DMS79 (cell line): ENCODE measurements at regions not wholly inside any gene's neighbourhood (a gene's known extent, or its start where the extent isn't known, plus 50 kb on each side); places are given as distances from the start of the nearest gene placed in this dataset.

ENCODE experiments used
- DNase-seq: peaks from one replicate; lab custom pipeline; 2025; lab: John Stamatoyannopoulos, UW

GRCh38 chr9:134502266-134502791, 139.3 kb upstream of the COL5A1 start:
- DNase-seq = no peak

GRCh38 chr9:134502809-134503211, 138.8 kb upstream of the COL5A1 start:
- no peak for DNase-seq

GRCh38 chr9:134503301-134504105, 138.1 kb upstream of the COL5A1 start:
- no peak for DNase-seq

- no peak for DNase-seq
These were observed 137.6 kb upstream of the COL5A1 start for GRCh38 chr9:134504106-134504385.

- DNase-seq = no peak
These were observed 136.6 kb upstream of the COL5A1 start for GRCh38 chr9:134505032-134505431.

GRCh38 chr9:134509281-134509680, 132.3 kb upstream of the COL5A1 start:
- DNase-seq = no peak

- DNase-seq = no peak
These were observed 131.8 kb upstream of the COL5A1 start for GRCh38 chr9:134509817-134510216.

GRCh38 chr9:134514503-134514902, 127.1 kb upstream of the COL5A1 start:
- DNase-seq = no peak

- DNase-seq = no peak
These were observed 126.4 kb upstream of the COL5A1 start for GRCh38 chr9:134515026-134515821.

GRCh38 chr9:134516464-134516863, 125.1 kb upstream of the COL5A1 start:
- DNase-seq = no peak

- no peak for DNase-seq
These were observed 124.4 kb upstream of the COL5A1 start for GRCh38 chr9:134517069-134517680.

GRCh38 chr9:134518004-134518606, 123.5 kb upstream of the COL5A1 start:
- no peak for DNase-seq

GRCh38 chr9:134519375-134520070, 122.1 kb upstream of the COL5A1 start:
- DNase-seq = no peak

- DNase-seq = no peak
These were observed 119.6 kb upstream of the COL5A1 start for GRCh38 chr9:134521817-134522501.

GRCh38 chr9:134522502-134522848, 119.1 kb upstream of the COL5A1 start:
- DNase-seq = no peak

- DNase-seq = no peak
These were observed 118.6 kb upstream of the COL5A1 start for GRCh38 chr9:134522976-134523375.

GRCh38 chr9:134525070-134525815, 116.4 kb upstream of the COL5A1 start:
- DNase-seq = no peak

- DNase-seq = no peak
These were observed 115.6 kb upstream of the COL5A1 start for GRCh38 chr9:134525841-134526583.

GRCh38 chr9:134526584-134527477, 114.8 kb upstream of the COL5A1 start:
- DNase-seq = no peak
